ENCODE measurements at regions not wholly inside any gene's neighbourhood (a gene's known extent, or its start where the extent isn't known, plus 50 kb on each side); places are given as distances from the start of the nearest gene placed in this dataset.

- TF ChIP-seq EZH2 (IDR thresholded peaks at IDR 0.05): no peak
- TF ChIP-seq CTCF (IDR thresholded peaks at IDR 0.05): no peak
Measured at GRCh38 chr1:105533996-105534395, 1522.5 kb upstream of the PRMT6 start.
